SJSA1 (cell line): ENCODE measurements at regions not wholly inside any gene's neighbourhood (a gene's known extent, or its start where the extent isn't known, plus 50 kb on each side); places are given as distances from the start of the nearest gene placed in this dataset.

Source experiments
- DNase-seq, 2 experiments: peaks; one replicate each; pipeline ENCODE4 v3.0.0-alpha.2; 2015 to 2020; ENCODE audit warnings: low spot score in 2 of 2, low read depth in 1 of 2
- H3K27ac ChIP-seq: fragments of 250-450 bp; sonication (Bioruptor Pico); 2 replicates; pipeline ENCODE4 v1.5.1; 2020; ENCODE audit warnings: mild to moderate bottlenecking, moderate library complexity
- H3K27me3 ChIP-seq: fragments of 250-450 bp; sonication (Bioruptor Pico); replicated peaks from 2 replicates; pipeline ENCODE4 v1.5.1; 2020; ENCODE audit warnings: mild to moderate bottlenecking, moderate library complexity
- H3K36me3 ChIP-seq: fragments of 250-450 bp; sonication (Bioruptor Pico); 2 replicates; pipeline ENCODE4 v1.5.1; 2020; ENCODE audit warnings: mild to moderate bottlenecking
- H3K4me1 ChIP-seq: fragments of 250-450 bp; sonication (Bioruptor Pico); replicated peaks from 2 replicates; pipeline ENCODE4 v1.6.1; 2021; ENCODE audit warnings: mild to moderate bottlenecking
- H3K4me3 ChIP-seq: fragments of 250-450 bp; sonication (Bioruptor Pico); 2 replicates; pipeline ENCODE4 v1.5.1; 2020; ENCODE audit warnings: mild to moderate bottlenecking
- H3K9me3 ChIP-seq: fragments of 250-450 bp; sonication (Bioruptor Pico); replicated peaks from 2 replicates; pipeline ENCODE4 v1.5.1; 2020; ENCODE audit warnings: mild to moderate bottlenecking

DNA sequence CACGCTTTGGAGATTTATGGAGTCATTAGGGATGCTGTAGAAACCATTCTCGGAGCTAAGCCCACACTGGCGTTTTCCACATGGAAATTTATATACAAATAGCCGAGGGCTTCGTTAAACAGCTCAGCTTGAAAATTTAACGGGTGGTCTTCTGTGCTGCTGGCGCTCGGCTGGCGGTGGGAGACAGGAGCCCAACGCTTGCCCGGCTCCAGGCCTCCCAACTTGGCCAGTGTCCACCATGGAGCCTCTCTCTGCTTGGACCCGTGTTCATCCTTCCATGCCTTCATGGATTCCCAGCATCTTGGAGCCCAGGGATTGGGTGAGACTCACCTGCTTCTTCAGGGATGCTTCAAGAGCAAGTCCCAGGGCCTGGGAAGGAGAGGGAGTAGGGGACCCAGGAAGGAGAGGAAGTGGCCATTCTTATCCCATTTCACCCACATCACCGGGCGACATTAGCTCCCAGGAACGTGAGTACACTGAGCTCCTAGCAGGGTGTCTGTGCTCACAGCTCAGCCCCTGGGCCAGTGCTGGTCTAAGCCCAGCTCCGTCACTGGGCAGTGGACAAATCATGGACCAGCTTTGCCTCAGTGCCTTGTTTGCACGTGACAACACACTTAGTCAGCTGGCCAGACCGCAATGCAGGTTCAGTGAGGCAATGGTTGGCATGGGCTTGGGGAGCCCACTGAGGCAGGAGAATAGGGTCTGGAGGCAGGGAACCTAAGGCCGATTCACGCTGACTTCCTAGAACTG lies 944.3 kb downstream of the BRD1 start:
- DNase-seq, result no peak

GRCh38 chr22:48882636-48883200 lies 945.0 kb downstream of the BRD1 start:
- no peaks in the 10 kb centered on the region for H3K27me3 ChIP-seq
- H3K4me3 ChIP-seq, result no peak overlapping the region
- H3K9me3 ChIP-seq, result peaks cover 4% of the 10 kb centered on the region
- no peaks in the 10 kb centered on the region for H3K36me3 ChIP-seq
- DNase-seq, result no peak
- no peaks in the 10 kb centered on the region for H3K4me1 ChIP-seq
- no peak overlapping the region for H3K27ac ChIP-seq

More for the DNA sequence above, 944.3 kb downstream of the BRD1 start:
- Histone ChIP-seq H3K27me3 (no peaks in the 10 kb centered on the region), H3K4me1 (no peaks in the 10 kb centered on the region), H3K36me3 (no peaks in the 10 kb centered on the region), H3K4me3 (no peak overlapping the region), H3K27ac (no peak overlapping the region), H3K9me3 (peaks cover 4% of the 10 kb centered on the region)

DNA sequence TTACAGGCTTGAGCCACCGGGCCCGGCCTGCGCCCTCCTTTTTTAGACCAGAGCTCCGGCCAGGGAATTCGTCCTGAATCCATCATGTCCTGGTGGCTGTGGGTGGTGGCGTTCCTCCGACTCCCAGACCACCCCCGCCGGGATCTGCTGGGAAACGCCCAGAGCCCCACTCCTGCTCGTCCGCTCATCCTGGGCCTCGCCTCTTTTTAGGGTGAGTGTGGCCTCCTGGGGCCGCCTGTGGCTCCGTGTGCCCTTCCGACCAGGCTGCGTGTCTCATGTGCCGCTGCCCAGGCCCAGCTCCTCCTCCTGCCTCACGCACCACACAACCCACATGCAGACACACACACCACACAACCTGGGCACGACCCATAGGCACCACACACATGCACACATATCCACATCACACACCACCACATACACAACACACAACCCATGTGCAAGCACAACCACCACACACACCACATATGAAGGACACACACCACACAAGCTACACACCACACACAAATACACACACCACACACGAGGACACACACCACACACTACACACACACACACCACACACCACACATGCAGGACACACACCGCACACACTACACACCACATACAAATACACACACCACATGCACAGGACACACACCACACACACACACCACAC lies 946.2 kb downstream of the BRD1 start:
- Histone ChIP-seq H3K27ac (no peak overlapping the region), H3K27me3 (no peaks in the 10 kb centered on the region), H3K4me3 (no peak overlapping the region), H3K4me1 (no peaks in the 10 kb centered on the region), H3K36me3 (no peaks in the 10 kb centered on the region), H3K9me3 (peaks cover 4% of the 10 kb centered on the region)
- DNase-seq, result no peak

DNA sequence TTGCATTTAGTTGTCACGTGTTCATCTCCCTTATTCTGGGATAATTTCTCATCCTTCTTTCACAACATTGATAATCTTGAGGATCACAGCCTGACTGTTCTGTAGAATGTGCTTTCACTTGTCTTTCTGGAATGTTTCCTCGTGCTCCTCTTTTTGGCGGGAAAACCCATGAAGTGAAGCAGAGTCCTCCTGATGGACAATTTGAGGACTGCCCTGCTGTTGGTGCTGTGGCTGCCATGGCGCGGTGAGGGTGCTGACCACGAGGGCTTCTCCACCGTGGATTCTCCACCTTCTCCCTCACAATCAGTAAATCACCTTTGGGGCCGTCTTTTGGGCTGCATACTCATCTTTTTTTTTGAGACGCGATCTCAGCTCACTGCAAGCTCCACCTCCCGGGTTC lies 946.9 kb downstream of the BRD1 start:
- H3K36me3 ChIP-seq, result no peaks in the 10 kb centered on the region
- H3K4me1 ChIP-seq, result no peaks in the 10 kb centered on the region
- no peaks in the 10 kb centered on the region for H3K27me3 ChIP-seq
- no peak for DNase-seq
- no peak overlapping the region for H3K27ac ChIP-seq
- H3K9me3 ChIP-seq, result peaks cover 4% of the 10 kb centered on the region
- no peak overlapping the region for H3K4me3 ChIP-seq

GRCh38 chr22:48876951-48877350 lies 950.7 kb downstream of the BRD1 start:
- no peak for DNase-seq
- H3K9me3 ChIP-seq, result peaks cover 4% of the 10 kb centered on the region

DNA sequence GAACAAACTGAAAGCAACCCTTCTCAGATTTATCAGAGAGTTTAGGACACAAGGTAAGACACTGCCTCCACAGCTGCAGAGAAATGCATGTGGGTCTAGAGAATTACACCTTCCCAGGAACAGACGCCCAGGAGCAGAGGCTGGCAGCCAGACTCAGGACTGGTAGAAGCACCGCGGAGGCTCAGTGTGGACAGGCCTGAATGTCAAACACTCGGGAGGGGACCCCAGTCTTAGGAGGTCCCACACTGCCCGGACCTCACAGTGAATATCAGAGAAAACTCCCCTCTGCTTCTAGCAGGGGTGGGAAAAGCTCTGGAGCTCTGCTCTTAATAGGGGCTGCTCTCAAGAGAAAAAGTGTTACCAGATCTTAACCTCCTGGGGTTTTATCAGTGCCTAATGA lies 952.7 kb downstream of the BRD1 start:
- Histone ChIP-seq H3K4me3 (no peak overlapping the region), H3K9me3 (no peaks in the 10 kb centered on the region), H3K27ac (no peak overlapping the region), H3K4me1 (no peaks in the 10 kb centered on the region), H3K36me3 (no peaks in the 10 kb centered on the region), H3K27me3 (no peaks in the 10 kb centered on the region)
- DNase-seq, result no peak

More at GRCh38 chr22:48876951-48877350, 950.7 kb downstream of the BRD1 start:
- no peaks in the 10 kb centered on the region for H3K27me3 ChIP-seq
- H3K36me3 ChIP-seq, result no peaks in the 10 kb centered on the region
- no peaks in the 10 kb centered on the region for H3K4me1 ChIP-seq
- no peak overlapping the region for H3K4me3 ChIP-seq
- no peak overlapping the region for H3K27ac ChIP-seq

DNA sequence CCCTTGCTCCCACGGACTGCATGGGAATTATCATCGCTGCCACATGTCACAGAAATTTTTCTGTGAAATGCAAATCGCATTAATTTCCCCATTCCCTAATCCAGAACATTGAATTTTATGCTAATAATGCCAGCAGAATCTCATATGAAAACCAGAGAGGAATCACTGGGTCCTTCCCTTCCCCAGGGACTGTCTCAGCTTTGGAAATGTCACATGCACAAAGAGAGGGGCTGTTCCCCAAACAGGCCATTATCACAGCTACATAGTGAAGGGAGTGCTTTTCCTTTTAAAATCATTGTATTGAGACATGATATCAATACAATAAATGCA lies 954.5 kb downstream of the BRD1 start:
- Histone ChIP-seq H3K27ac (no peak overlapping the region), H3K36me3 (no peaks in the 10 kb centered on the region), H3K4me3 (no peak overlapping the region), H3K27me3 (no peaks in the 10 kb centered on the region), H3K9me3 (no peaks in the 10 kb centered on the region), H3K4me1 (no peaks in the 10 kb centered on the region)
- peak in 1 of 2 experiments; percentile 5 for DNase-seq

DNA sequence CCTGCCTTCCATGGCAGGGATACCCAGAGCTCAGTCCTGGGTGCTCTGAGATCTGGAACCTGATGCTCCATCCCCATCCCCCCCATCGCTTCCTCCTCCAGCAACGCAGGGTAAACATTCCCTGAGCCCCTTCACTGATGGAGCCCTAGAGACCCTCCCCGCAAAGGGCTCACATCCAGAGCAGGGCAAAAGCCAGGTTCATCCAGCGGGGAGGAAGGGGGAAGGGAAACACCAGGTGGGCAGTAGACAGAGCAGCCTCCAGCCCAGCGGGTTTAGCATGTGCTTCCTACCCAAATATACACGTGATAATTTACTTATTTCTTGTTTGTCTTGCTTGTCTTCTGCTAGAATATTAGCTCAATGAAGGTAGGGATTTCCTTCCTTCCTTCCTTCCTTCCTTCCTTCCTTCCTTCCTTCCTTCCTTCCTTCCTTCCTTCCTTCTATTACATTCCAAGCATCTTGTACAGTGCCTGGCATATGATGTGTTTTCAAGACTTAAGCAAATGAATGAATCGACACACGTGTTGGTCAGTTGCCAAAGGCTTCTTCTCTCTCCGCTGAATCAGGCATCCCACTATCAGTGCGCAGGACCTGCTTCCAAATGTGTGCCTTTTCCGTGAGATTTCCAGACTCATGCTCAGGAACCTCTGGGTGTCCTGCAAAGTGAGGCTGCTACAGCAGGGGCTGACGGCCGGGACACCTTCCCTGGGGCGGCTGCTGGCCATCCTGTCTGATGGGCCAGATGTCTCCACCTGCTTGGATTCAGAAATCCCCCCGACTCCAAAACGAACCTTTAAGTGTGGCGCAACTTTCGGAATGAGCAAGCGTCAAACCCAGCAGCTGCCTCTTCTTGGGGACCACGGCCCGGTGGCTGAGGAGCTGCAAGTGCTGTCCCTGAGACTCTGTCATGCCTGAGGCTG lies 955.1 kb downstream of the BRD1 start:
- DNase-seq, result no peak
- H3K27ac ChIP-seq, result no peak overlapping the region
- no peak overlapping the region for H3K4me3 ChIP-seq
- H3K36me3 ChIP-seq, result no peaks in the 10 kb centered on the region
- no peaks in the 10 kb centered on the region for H3K9me3 ChIP-seq
- no peaks in the 10 kb centered on the region for H3K27me3 ChIP-seq
- no peaks in the 10 kb centered on the region for H3K4me1 ChIP-seq

DNA sequence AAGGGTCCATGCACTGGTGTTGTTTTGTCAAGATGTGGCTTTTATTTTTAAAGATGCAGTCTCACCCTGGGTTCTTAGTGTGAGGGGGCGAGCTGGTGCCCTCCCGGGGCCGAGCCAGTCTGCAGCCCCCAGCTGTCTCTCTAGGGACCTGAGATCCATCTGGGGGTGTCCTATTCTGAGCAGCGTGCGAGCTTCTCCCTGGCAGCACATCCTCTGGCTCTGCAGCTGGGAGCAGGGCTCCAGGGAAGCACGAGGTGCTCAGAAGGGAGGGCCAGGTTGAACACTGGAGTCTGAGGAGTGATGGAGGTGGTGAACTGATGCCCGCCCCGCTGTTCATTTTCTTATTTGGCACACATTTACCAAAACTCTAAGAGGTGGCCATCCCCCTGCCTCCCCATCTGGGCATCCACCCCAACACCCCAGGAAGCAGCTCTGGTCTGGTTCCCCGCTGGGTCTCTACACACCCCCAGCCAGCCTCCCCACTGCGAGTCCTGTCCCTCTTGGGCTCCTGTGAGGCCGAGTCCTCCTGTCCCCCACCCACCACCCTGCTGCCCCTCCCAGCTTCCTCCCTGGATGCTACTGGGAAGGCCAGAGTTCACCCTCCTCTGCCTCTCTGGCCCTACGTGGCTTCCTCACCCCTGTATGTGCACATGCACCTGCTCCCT lies 956.4 kb downstream of the BRD1 start:
- H3K9me3 ChIP-seq, result no peaks in the 10 kb centered on the region
- no peak overlapping the region for H3K27ac ChIP-seq
- DNase-seq, result no peak
- H3K4me3 ChIP-seq, result no peak overlapping the region
- no peaks in the 10 kb centered on the region for H3K4me1 ChIP-seq
- H3K27me3 ChIP-seq, result no peaks in the 10 kb centered on the region
- no peaks in the 10 kb centered on the region for H3K36me3 ChIP-seq

DNA sequence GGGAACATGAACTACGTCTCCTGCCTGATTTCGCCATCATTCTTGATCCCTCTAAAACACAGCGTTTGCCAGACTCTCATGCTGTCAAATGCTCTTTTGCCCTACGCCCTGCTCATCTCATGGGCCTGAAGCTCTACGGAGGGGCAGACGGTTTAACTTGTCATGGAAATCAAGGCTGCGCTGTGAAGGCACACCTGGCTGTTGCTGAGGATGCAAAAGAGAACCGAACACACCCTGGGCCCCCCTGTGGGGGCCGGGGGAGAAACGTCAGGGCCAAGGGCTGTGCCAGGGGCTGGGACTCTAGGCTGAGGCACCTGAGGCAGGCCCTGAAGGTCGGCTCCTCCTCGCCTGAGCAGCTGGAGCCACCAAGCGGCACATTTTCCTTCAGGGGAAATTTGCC lies 957.2 kb downstream of the BRD1 start:
- Histone ChIP-seq H3K9me3 (no peaks in the 10 kb centered on the region; the same call in 1 of the 2 replicates), H3K4me3 (no peak overlapping the region), H3K27ac (no peak overlapping the region), H3K36me3 (no peaks in the 10 kb centered on the region), H3K27me3 (no peaks in the 10 kb centered on the region), H3K4me1 (no peaks in the 10 kb centered on the region)
- DNase-seq, result no peak

DNA sequence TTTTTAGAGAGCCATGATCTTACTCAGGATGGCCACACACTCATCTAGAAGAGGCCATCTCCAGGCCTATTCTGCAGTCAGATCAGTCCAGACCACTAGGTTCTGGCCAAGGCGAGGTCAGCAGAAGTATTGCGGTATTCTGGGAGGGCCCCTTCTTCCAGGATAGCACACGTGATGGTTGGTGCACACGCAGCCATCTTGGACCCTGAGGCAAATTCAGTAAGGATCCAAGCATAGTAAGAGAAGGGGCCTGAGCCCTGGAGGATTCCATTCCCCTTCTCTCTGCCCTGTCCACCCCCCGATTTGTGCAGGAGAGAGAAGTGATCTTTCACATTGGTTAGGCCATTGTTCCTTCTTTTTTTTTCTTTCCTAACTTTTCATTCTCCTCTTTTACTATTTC lies 957.9 kb downstream of the BRD1 start:
- Histone ChIP-seq H3K27ac (no peak overlapping the region), H3K27me3 (no peaks in the 10 kb centered on the region), H3K4me1 (no peaks in the 10 kb centered on the region), H3K4me3 (no peak overlapping the region), H3K36me3 (no peaks in the 10 kb centered on the region), H3K9me3 (no peaks in the 10 kb centered on the region; the same call in 1 of the 2 replicates)
- DNase-seq, result no peak

DNA sequence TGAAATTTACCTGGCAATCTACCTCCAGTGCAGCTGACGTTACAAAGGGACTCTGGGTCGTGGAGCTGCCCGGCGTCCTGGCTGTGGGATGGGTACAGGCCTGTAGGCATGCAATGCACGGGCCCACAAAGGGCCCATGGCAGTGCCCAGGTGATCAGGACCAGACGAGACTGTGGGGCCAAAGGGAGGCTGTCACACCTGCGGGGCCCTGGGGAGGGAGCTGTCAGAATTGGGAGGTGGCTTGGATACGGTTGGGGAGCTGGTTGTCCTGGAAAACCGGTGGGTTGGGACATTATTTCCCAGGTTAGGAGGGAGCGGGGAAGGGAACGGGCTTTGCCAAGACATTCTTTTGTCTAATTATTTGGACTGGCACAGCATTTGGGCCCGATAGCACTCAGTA lies 958.5 kb downstream of the BRD1 start:
- Histone ChIP-seq H3K36me3 (no peaks in the 10 kb centered on the region), H3K9me3 (no peaks in the 10 kb centered on the region; the same call in 1 of the 2 replicates)
- DNase-seq, result no peak

GRCh38 chr22:48868554-48868953 lies 959.1 kb downstream of the BRD1 start:
- H3K36me3 ChIP-seq, result no peaks in the 10 kb centered on the region
- H3K4me3 ChIP-seq, result no peak overlapping the region
- no peaks in the 10 kb centered on the region for H3K4me1 ChIP-seq
- H3K27ac ChIP-seq, result no peak overlapping the region
- H3K27me3 ChIP-seq, result no peaks in the 10 kb centered on the region
- H3K9me3 ChIP-seq, result no peaks in the 10 kb centered on the region; the same call in 1 of the 2 replicates
- DNase-seq, result no peak

More for the DNA sequence above, 958.5 kb downstream of the BRD1 start:
- H3K4me3 ChIP-seq, result no peak overlapping the region
- H3K27me3 ChIP-seq, result no peaks in the 10 kb centered on the region
- no peaks in the 10 kb centered on the region for H3K4me1 ChIP-seq
- H3K27ac ChIP-seq, result no peak overlapping the region
